ENCODE measurements at regions not wholly inside any gene's neighbourhood (a gene's known extent, or its start where the extent isn't known, plus 50 kb on each side); places are given as distances from the start of the nearest gene placed in this dataset.
A peak's percentile ranks its signal among the peaks of the same experiment; 100 is the strongest.
"Not testable (repeated sequence)": the region's sequence is repeated elsewhere in the genome, so short reads cannot be mapped to it uniquely, and the experiment has no call there.

GRCh38 chr3:109648027-109648426, 310.7 kb upstream of the DPPA4 start:
- DNase-seq (ENCODE audit: low read depth in 2 of 2) = no peak

- DNase-seq (ENCODE audit: low read depth in 2 of 2) = peak in 1 of 2 donors; percentile 3
Observed at GRCh38 chr3:109656225-109656624, 318.9 kb upstream of the DPPA4 start.

- DNase-seq (ENCODE audit: low read depth in 2 of 2) = no peak
Observed at GRCh38 chr3:109678600-109678999, 341.3 kb upstream of the DPPA4 start.

GRCh38 chr3:109679664-109680063, 342.3 kb upstream of the DPPA4 start:
- DNase-seq (ENCODE audit: low read depth in 2 of 2) = no peak

GRCh38 chr3:109683746-109684145, 346.4 kb upstream of the DPPA4 start:
- DNase-seq (ENCODE audit: low read depth in 2 of 2) = no peak

GRCh38 chr3:109685084-109686079, 348.0 kb upstream of the DPPA4 start:
- peak; percentile 79 to 92 for DNase-seq (ENCODE audit: low read depth in 2 of 2)

GRCh38 chr3:109687626-109688025, 350.3 kb upstream of the DPPA4 start:
- no peak for DNase-seq (ENCODE audit: low read depth in 2 of 2)

GRCh38 chr3:109696932-109697331, 359.6 kb upstream of the DPPA4 start:
- no peak for DNase-seq (ENCODE audit: low read depth in 2 of 2)

- DNase-seq (ENCODE audit: low read depth in 2 of 2) = no peak
Observed at GRCh38 chr3:109702252-109702651, 364.9 kb upstream of the DPPA4 start.

- DNase-seq (ENCODE audit: low read depth in 2 of 2) = no peak
Observed at GRCh38 chr3:109702976-109703375, 365.6 kb upstream of the DPPA4 start.

GRCh38 chr3:109705133-109705532, 367.8 kb upstream of the DPPA4 start:
- not testable (repeated sequence) for DNase-seq (ENCODE audit: low read depth in 2 of 2)

GRCh38 chr3:109707617-109708016, 370.3 kb upstream of the DPPA4 start:
- no peak for DNase-seq (ENCODE audit: low read depth in 2 of 2)

- no peak for DNase-seq (ENCODE audit: low read depth in 2 of 2)
Observed at GRCh38 chr3:109713288-109713687, 375.9 kb upstream of the DPPA4 start.

- no peak for DNase-seq (ENCODE audit: low read depth in 2 of 2)
Observed at GRCh38 chr3:109715707-109716106, 378.4 kb upstream of the DPPA4 start.

- DNase-seq (ENCODE audit: low read depth in 2 of 2) = peak in 1 of 2 donors; percentile 16
Observed at GRCh38 chr3:109718850-109719249, 381.5 kb upstream of the DPPA4 start.

- DNase-seq (ENCODE audit: low read depth in 2 of 2) = peak in 1 of 2 donors; percentile 3
Observed at GRCh38 chr3:109728861-109729494, 391.6 kb upstream of the DPPA4 start.

- DNase-seq (ENCODE audit: low read depth in 2 of 2) = peak; percentile 66 to 79
Observed at GRCh38 chr3:109731639-109732473, 394.5 kb upstream of the DPPA4 start.

- DNase-seq (ENCODE audit: low read depth in 2 of 2) = no peak
Observed at GRCh38 chr3:109743981-109744380, 406.6 kb upstream of the DPPA4 start.

- no peak for DNase-seq (ENCODE audit: low read depth in 2 of 2)
Observed at GRCh38 chr3:109772520-109772919, 435.2 kb upstream of the DPPA4 start.

- no peak for DNase-seq (ENCODE audit: low read depth in 2 of 2)
Observed at GRCh38 chr3:109774108-109774507, 436.8 kb upstream of the DPPA4 start.

- peak in 1 of 2 donors; percentile 7 for DNase-seq (ENCODE audit: low read depth in 2 of 2)
Observed at GRCh38 chr3:109784285-109784684, 446.9 kb upstream of the DPPA4 start.

Measured in lung microvascular endothelial cell (primary cell).